ENCODE measurements at regions not wholly inside any gene's neighbourhood (a gene's known extent, or its start where the extent isn't known, plus 50 kb on each side); places are given as distances from the start of the nearest gene placed in this dataset.

- TF ChIP-seq CTCF (IDR thresholded peaks at IDR 0.05 in 2 of 3, conservative IDR thresholded peaks at IDR 0.05 in 1 of 3; ENCODE audit: borderline replicate concordance in 1 of 3, insufficient read depth in 1 of 3, low read depth in 2 of 3, low read length in 2 of 3) (no peak), FOSL1 (IDR thresholded peaks at IDR 0.05; ENCODE audit: low read depth) (no peak), REST (IDR thresholded peaks at IDR 0.05; ENCODE audit: low read depth) (no peak), POLR2A (IDR thresholded peaks at IDR 0.05; ENCODE audit: borderline replicate concordance, extremely low read depth, insufficient read depth, insufficient read length) (no peak), POLR2AphosphoS5 (IDR thresholded peaks at IDR 0.05; ENCODE audit: low read depth, low read length) (no peak), CEBPB (IDR thresholded peaks at IDR 0.05; ENCODE audit: low read depth) (no peak), JUND (IDR thresholded peaks at IDR 0.05) (no peak), YY1 (IDR thresholded peaks at IDR 0.05; ENCODE audit: extremely low read depth, insufficient replicate concordance, low read depth, low read length) (no peak)
Observed at GRCh38 chr3:21100656-21101359, 650.2 kb downstream of the ZNF385D start.

Data from HCT116 (cell line).